Panc1 (cell line): ENCODE measurements at regions not wholly inside any gene's neighbourhood (a gene's known extent, or its start where the extent isn't known, plus 50 kb on each side); places are given as distances from the start of the nearest gene placed in this dataset.

Experiments
- POLR2AphosphoS5 ChIP-seq: IDR thresholded peaks from 2 replicates; pipeline ENCODE4 v1.6.1; 2012; ENCODE audit warnings: mild to moderate bottlenecking, low read depth, low read length, moderate library complexity
- SIN3A ChIP-seq: IDR thresholded peaks from 2 replicates; pipeline ENCODE4 v1.6.1; 2012; ENCODE audit warnings: low read depth, mild to moderate bottlenecking, low read length, moderate library complexity, borderline replicate concordance; ENCODE audit not compliant: insufficient read depth
- TCF7L2 ChIP-seq: IDR thresholded peaks from 2 replicates; pipeline ENCODE4 v1.6.1; 2011; ENCODE audit warnings: mild to moderate bottlenecking, low read depth, low read length, inconsistent platforms
- TF ChIP-seq, protein P1 (sequence below): fragments of 450-650 bp; IDR thresholded peaks from 2 replicates; pipeline ENCODE4 v1.5.1; 2017; ENCODE audit warnings: mild to moderate bottlenecking
- TF ChIP-seq, protein P2 (sequence below), 2 experiments: IDR thresholded peaks; 2 replicates each; pipeline ENCODE4 v1.6.1; 2011 to 2012; ENCODE audit warnings: low read depth in 2 of 2, control low read depth in 1 of 2, low read length in 1 of 2, mild to moderate bottlenecking in 1 of 2, moderate library complexity in 1 of 2; ENCODE audit not compliant: insufficient read depth in 1 of 2

DNA sequence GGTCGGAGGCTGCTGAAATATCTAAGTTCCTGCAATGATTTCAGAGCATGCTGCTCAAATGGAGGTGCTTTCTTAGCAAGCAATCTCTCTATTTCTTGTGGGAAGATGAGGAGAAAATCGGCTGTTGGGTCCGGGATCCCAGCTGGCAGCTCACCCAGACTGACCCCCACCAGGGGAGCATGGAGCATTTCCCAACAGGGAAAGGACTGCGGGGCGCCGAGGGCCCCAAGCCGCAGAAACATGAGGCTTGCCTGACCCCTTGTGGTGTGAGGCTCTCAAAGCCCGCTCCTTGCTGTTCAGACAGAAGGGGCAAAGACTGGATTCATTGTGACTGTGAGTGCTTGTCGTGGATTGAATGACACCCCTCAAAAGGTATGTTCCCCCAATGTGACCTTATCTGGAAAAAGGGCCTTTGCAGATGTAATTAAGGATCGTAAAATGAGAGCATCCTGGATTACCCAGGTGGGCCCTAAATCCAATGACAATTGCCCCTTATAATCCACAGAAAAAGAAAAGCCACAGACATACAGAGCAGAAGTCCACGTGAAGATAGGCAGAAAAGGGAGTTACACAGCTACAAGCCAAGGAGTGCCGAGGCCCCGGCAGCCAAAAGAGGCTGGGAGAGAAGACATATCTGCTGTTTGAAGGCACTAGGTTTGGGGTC lies 116.3 kb upstream of the VASH1 start:
- TF ChIP-seq, protein P1, sequence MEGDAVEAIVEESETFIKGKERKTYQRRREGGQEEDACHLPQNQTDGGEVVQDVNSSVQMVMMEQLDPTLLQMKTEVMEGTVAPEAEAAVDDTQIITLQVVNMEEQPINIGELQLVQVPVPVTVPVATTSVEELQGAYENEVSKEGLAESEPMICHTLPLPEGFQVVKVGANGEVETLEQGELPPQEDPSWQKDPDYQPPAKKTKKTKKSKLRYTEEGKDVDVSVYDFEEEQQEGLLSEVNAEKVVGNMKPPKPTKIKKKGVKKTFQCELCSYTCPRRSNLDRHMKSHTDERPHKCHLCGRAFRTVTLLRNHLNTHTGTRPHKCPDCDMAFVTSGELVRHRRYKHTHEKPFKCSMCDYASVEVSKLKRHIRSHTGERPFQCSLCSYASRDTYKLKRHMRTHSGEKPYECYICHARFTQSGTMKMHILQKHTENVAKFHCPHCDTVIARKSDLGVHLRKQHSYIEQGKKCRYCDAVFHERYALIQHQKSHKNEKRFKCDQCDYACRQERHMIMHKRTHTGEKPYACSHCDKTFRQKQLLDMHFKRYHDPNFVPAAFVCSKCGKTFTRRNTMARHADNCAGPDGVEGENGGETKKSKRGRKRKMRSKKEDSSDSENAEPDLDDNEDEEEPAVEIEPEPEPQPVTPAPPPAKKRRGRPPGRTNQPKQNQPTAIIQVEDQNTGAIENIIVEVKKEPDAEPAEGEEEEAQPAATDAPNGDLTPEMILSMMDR, result peak; percentile 76
- TF ChIP-seq, protein P2, sequence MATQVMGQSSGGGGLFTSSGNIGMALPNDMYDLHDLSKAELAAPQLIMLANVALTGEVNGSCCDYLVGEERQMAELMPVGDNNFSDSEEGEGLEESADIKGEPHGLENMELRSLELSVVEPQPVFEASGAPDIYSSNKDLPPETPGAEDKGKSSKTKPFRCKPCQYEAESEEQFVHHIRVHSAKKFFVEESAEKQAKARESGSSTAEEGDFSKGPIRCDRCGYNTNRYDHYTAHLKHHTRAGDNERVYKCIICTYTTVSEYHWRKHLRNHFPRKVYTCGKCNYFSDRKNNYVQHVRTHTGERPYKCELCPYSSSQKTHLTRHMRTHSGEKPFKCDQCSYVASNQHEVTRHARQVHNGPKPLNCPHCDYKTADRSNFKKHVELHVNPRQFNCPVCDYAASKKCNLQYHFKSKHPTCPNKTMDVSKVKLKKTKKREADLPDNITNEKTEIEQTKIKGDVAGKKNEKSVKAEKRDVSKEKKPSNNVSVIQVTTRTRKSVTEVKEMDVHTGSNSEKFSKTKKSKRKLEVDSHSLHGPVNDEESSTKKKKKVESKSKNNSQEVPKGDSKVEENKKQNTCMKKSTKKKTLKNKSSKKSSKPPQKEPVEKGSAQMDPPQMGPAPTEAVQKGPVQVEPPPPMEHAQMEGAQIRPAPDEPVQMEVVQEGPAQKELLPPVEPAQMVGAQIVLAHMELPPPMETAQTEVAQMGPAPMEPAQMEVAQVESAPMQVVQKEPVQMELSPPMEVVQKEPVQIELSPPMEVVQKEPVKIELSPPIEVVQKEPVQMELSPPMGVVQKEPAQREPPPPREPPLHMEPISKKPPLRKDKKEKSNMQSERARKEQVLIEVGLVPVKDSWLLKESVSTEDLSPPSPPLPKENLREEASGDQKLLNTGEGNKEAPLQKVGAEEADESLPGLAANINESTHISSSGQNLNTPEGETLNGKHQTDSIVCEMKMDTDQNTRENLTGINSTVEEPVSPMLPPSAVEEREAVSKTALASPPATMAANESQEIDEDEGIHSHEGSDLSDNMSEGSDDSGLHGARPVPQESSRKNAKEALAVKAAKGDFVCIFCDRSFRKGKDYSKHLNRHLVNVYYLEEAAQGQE (IDR thresholded peaks at IDR 0.05; ENCODE audit: insufficient read depth in 1 of 2, low read depth in 2 of 2, low read length in 1 of 2), result no peak
- no peak for TF ChIP-seq POLR2AphosphoS5
- TF ChIP-seq SIN3A, result no peak
- TF ChIP-seq TCF7L2, result no peak
